Spleen (tissue), 11 donors: ENCODE measurements at regions not wholly inside any gene's neighbourhood (a gene's known extent, or its start where the extent isn't known, plus 50 kb on each side); places are given as distances from the start of the nearest gene placed in this dataset.

Experiments used
- DNase-seq: peaks from one replicate; pipeline ENCODE4 v3.0.0-alpha.2; 2020
- H3K27ac ChIP-seq, 8 donors: fragments of 200-600 bp; sonication (generic) in 7 of 8; 1 replicate in 4 of 8; 2 replicates in 4 of 8; pipeline versions ENCODE4 v1.5.0 to v1.8.0; 2016 to 2021; ENCODE audit warnings: inconsistent platforms in 4 of 8, mild to moderate bottlenecking in 4 of 8, moderate library complexity in 1 of 8
- H3K27me3 ChIP-seq, 7 donors: fragments of 200-600 bp; sonication (generic) in 6 of 7; replicated peaks in 1 of 7; 1 replicate in 4 of 7; 2 replicates in 3 of 7; pipeline versions ENCODE4 v1.5.0 to v1.8.0; 2016 to 2021; ENCODE audit warnings: inconsistent platforms in 3 of 7, mild to moderate bottlenecking in 1 of 7
- H3K36me3 ChIP-seq, 6 donors: fragments of 200-600 bp; sonication (generic) in 5 of 6; 1 replicate in 4 of 6; 2 replicates in 2 of 6; pipeline versions ENCODE4 v1.5.0 to v1.8.0; 2016 to 2021; ENCODE audit warnings: inconsistent platforms in 2 of 6
- H3K4me1 ChIP-seq, 6 donors: fragments of 200-600 bp; sonication (generic) in 5 of 6; 1 replicate in 3 of 6; 2 replicates in 3 of 6; pipeline versions ENCODE4 v1.5.0 to v1.8.0; 2016 to 2021; ENCODE audit warnings: inconsistent platforms in 3 of 6
- H3K4me3 ChIP-seq, 8 donors: fragments of 200-600 bp; sonication (generic) in 7 of 8; 1 replicate in 4 of 8; 2 replicates in 4 of 8; pipeline versions ENCODE4 v1.5.0 to v1.8.0; 2016 to 2021; ENCODE audit warnings: inconsistent platforms in 4 of 8, mild to moderate bottlenecking in 4 of 8, moderate library complexity in 2 of 8
- H3K9me3 ChIP-seq, 8 donors: fragments of 200-600 bp; sonication (generic) in 7 of 8; 1 replicate in 4 of 8; 2 replicates in 4 of 8; pipeline versions ENCODE4 v1.5.0 to v1.8.0; 2016 to 2021; ENCODE audit warnings: inconsistent platforms in 4 of 8
- POLR2A ChIP-seq, 3 donors: fragments of 450-650 bp; IDR thresholded peaks; one replicate each; pipeline ENCODE4 v1.5.1; 2017; ENCODE audit warnings: antibody characterized with exemption in 3 of 3, mild to moderate bottlenecking in 1 of 3
- POLR2AphosphoS5 ChIP-seq, 3 donors: sonication (generic); formaldehyde crosslinking; IDR thresholded peaks; one replicate each; pipeline ENCODE4 v1.5.1; 2017; ENCODE audit warnings: antibody characterized with exemption in 3 of 3
- WGBS, 5 donors: extraction: QIAGEN DNeasy Blood & Tissue Kit in 3 of 5; methylation state at CpG; one replicate each; pipeline versions ENCODE4 v1.1.5 to v1.1.7; 2013 to 2018; 5-methylcytosine and 5-hydroxymethylcytosine counted together
- intact Hi-C: fragments of 100-400 bp; cut with DNase I; formaldehyde crosslinking; loops from one replicate; pipeline ENCODE4 v1.15.0; 2023; ENCODE audit warnings: low total_unique reads
- TF ChIP-seq, protein P1 (sequence below), 11 experiments: fragments of 200-600 bp in 7 of 11; fragments of 450-650 bp in 4 of 11; sonication (generic) in 4 of 11; IDR thresholded peaks in 8 of 11; conservative IDR thresholded peaks in 3 of 11; 1 replicate in 7 of 11; 2 replicates in 4 of 11; pipeline versions ENCODE4 v1.4.0 to v1.8.0; 2016 to 2021; ENCODE audit warnings: antibody characterized with exemption in 11 of 11, inconsistent platforms in 4 of 11, mild to moderate bottlenecking in 1 of 11
- donor health status: healthy with polysubstance abuse.
- donor health status: DM: no; HTN: no; CAD: no; lungs with moderate emphysema.
- donor health status: DM: no; HTN: no; CAD: no.
- donor health status: Bipolar disorder and iron deficiency.
- donor health status: healthy.
- donor health status: DM: no; HTN: no; CAD: no.
- donor health status: DM: yes; HTN: yes; CAD: no.

DNA sequence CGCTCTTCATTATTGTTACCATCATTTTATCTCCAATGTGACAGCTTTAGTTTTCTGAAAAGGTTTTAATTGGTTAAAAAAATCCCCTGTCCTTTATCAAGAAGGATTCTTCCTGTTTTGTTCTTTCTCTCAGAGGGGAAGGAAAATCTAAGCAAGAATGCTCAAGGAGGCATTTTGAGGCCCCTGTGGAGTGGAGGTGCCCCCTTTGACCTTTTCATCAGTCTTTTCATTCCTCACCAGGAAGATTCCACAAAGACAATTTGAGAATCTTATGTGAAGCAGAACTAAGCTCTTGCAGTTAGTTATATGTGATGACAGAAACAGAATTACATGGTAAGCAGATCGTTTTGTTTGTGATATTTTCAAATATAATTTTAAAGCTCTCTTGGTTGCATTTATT, 489.6 kb downstream of the MAN2A1 start:
- WGBS, 5 donors, result 72 to 81% (median 78%) methylated on average over 2 of the region's 2 CpGs

DNA sequence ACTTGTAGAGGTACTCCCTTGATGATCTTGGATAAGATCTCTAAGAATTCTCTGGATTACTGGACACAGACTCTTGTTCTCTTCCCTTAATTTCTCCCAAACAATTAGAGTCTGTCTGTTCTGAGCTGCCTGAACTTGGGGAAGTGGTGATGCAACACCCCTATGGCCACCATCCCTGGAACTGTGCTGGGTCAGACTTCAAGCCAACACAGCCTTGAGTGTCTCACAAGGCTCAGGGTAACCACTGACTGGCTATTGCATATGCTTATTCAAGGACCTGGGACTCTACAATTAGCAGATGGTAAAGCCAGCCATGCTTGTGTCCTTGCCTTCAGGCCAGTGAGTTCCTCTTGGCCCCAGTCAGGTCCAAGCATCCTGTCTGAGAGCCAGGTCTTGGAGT, 504.5 kb downstream of the MAN2A1 start:
- intact Hi-C loops, result no loop called here

More for the DNA sequence above, 489.6 kb downstream of the MAN2A1 start:
- intact Hi-C loops, result no loop called here
- no peak for TF ChIP-seq POLR2A (IDR thresholded peaks at IDR 0.05)
- TF ChIP-seq, protein P1, sequence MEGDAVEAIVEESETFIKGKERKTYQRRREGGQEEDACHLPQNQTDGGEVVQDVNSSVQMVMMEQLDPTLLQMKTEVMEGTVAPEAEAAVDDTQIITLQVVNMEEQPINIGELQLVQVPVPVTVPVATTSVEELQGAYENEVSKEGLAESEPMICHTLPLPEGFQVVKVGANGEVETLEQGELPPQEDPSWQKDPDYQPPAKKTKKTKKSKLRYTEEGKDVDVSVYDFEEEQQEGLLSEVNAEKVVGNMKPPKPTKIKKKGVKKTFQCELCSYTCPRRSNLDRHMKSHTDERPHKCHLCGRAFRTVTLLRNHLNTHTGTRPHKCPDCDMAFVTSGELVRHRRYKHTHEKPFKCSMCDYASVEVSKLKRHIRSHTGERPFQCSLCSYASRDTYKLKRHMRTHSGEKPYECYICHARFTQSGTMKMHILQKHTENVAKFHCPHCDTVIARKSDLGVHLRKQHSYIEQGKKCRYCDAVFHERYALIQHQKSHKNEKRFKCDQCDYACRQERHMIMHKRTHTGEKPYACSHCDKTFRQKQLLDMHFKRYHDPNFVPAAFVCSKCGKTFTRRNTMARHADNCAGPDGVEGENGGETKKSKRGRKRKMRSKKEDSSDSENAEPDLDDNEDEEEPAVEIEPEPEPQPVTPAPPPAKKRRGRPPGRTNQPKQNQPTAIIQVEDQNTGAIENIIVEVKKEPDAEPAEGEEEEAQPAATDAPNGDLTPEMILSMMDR (IDR thresholded peaks at IDR 0.05 in 8 of 11, conservative IDR thresholded peaks at IDR 0.05 in 3 of 11), result no peak
- no peak for TF ChIP-seq POLR2AphosphoS5 (IDR thresholded peaks at IDR 0.05)
- Histone ChIP-seq H3K27ac (no peak overlapping the region), H3K36me3 (no peaks in the 10 kb centered on the region), H3K27me3 (no peaks in the 10 kb centered on the region), H3K4me3 (no peak overlapping the region), H3K9me3 (peaks cover 0 to 19% (median 0%) of the 10 kb centered on the region in 8 donors), H3K4me1 (no peaks in the 10 kb centered on the region)
- DNase-seq, result no peak

GRCh38 chr5:110195288-110195687, 505.6 kb downstream of the MAN2A1 start:
- H3K27ac ChIP-seq, result no peak overlapping the region
- 75 to 100% (median 95%) methylated on average over 1 of the region's 1 CpG for WGBS, 5 donors
- TF ChIP-seq POLR2AphosphoS5 (IDR thresholded peaks at IDR 0.05) (no peak), POLR2A (IDR thresholded peaks at IDR 0.05) (no peak)
- TF ChIP-seq, protein P1 (IDR thresholded peaks at IDR 0.05 in 8 of 11, conservative IDR thresholded peaks at IDR 0.05 in 3 of 11), result no peak
- no peaks in the 10 kb centered on the region for H3K4me1 ChIP-seq
- no peaks in the 10 kb centered on the region for H3K27me3 ChIP-seq
- no peaks in the 10 kb centered on the region for H3K36me3 ChIP-seq
- H3K4me3 ChIP-seq, result no peak overlapping the region
- DNase-seq, result no peak
- intact Hi-C loops, result no loop called here
- H3K9me3 ChIP-seq, result peaks cover 0 to 13% (median 10%) of the 10 kb centered on the region in 8 donors

More for the DNA sequence above, 504.5 kb downstream of the MAN2A1 start:
- Histone ChIP-seq H3K4me1 (no peaks in the 10 kb centered on the region), H3K36me3 (no peaks in the 10 kb centered on the region), H3K27me3 (no peaks in the 10 kb centered on the region), H3K9me3 (peaks cover 0 to 7% (median 1%) of the 10 kb centered on the region in 8 donors), H3K27ac (no peak overlapping the region), H3K4me3 (no peak overlapping the region)
- no peak for DNase-seq
- TF ChIP-seq POLR2A (IDR thresholded peaks at IDR 0.05) (no peak), POLR2AphosphoS5 (IDR thresholded peaks at IDR 0.05) (no peak)
- TF ChIP-seq, protein P1 (IDR thresholded peaks at IDR 0.05 in 8 of 11, conservative IDR thresholded peaks at IDR 0.05 in 3 of 11), result no peak

GRCh38 chr5:110201791-110202190, 512.1 kb downstream of the MAN2A1 start:
- Histone ChIP-seq H3K27ac (no peak overlapping the region), H3K4me1 (no peaks in the 10 kb centered on the region), H3K36me3 (no peaks in the 10 kb centered on the region), H3K27me3 (no peaks in the 10 kb centered on the region), H3K9me3 (peaks cover 0 to 17% (median 10%) of the 10 kb centered on the region in 8 donors), H3K4me3 (no peak overlapping the region)
- WGBS, 5 donors, result 52 to 79% (median 70%) methylated on average over 1 of the region's 1 CpG
- intact Hi-C loops, result no loop called here
- TF ChIP-seq POLR2A (IDR thresholded peaks at IDR 0.05) (no peak), POLR2AphosphoS5 (IDR thresholded peaks at IDR 0.05) (no peak)
- TF ChIP-seq, protein P1 (IDR thresholded peaks at IDR 0.05 in 8 of 11, conservative IDR thresholded peaks at IDR 0.05 in 3 of 11), result no peak
- DNase-seq, result no peak
